Skin of body (tissue), 1 donor: ENCODE measurements at regions not wholly inside any gene's neighbourhood (a gene's known extent, or its start where the extent isn't known, plus 50 kb on each side); places are given as distances from the start of the nearest gene placed in this dataset.
A peak's percentile ranks its signal among the peaks of the same experiment; 100 is the strongest.
"Not testable (repeated sequence)": the region's sequence is repeated elsewhere in the genome, so short reads cannot be mapped to it uniquely, and the experiment has no call there.

Source experiments
- DNase-seq: peaks from one replicate; lab custom pipeline; 2025; lab: John Stamatoyannopoulos, UW

DNA sequence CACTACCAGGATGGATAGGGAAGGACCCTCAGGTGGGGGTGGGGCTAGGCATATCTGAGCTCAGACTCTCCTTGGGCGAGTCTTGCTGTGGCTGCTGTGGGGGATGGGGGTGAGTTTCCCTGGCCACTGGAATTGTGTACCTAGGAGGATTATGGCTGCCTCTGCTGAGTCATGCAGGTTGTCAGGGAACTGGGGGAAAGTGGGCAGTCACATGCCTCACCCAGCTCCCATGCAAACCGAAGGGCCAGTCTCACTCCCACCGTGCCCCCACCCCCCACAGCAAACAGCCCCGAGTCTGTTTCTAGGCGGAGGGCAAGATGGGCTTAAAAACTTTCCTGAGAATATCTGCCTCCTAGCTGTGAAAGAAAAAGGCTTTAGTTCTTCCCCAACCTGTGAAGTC lies 210.3 kb upstream of the FERMT1 start:
- no peak for DNase-seq

DNA sequence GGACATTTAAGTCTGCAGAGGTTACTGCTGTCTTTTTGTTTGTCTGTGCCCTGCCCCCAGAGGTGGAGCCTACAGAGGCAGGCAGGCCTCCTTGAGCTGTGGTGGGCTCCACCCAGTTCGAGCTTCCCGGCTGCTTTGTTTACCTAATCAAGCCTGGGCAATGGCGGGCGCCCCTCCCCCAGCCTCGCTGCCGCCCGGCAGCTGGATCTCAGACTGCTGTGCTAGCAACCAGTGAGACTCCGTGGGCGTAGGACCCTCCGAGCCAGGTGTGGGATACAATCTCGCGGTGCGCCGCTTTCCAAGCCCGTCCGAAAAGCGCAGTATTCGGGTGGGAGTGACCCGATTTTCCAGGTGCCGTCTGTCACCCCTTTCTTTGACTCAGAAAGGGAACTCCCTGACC lies 198.4 kb upstream of the FERMT1 start:
- DNase-seq = not testable (repeated sequence)

DNA sequence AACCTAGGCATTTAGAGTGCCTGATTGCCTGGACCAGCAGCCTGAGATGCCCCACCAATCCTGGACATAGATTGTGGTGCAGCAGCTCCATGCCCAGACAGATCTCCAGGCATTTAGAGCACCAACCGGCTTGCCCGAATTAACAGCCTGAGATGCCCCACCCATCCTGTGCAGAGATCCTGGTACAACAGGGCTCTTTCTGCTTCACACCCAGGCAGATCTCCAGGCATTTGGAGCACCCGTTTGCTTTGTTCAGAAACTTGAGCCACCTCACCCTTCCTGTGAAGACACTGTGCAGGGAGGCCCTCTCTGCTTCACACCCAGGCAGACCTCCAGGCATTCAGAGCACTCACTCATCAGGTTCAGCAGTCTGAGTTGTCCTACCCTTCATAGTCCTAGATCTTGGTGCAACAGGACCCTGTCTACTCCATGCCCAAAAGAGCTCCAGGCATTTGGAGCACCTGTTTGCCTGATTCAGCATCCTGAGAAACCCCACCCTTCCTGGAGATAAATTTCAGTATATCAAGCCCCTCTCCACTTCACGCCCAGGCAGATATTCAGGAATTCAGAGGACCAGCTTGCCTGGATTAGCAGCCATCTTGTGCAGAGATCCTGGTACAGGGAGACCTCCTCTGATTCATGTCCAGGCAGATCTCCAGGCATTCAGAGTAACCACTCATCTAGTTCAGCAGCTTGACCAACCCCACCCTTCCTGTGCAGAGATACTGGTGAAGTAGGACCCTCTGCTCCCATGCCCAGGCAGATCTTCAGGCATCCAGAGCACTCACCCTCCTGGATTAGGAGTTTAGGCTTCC lies 189.2 kb upstream of the FERMT1 start:
- DNase-seq = no peak

DNA sequence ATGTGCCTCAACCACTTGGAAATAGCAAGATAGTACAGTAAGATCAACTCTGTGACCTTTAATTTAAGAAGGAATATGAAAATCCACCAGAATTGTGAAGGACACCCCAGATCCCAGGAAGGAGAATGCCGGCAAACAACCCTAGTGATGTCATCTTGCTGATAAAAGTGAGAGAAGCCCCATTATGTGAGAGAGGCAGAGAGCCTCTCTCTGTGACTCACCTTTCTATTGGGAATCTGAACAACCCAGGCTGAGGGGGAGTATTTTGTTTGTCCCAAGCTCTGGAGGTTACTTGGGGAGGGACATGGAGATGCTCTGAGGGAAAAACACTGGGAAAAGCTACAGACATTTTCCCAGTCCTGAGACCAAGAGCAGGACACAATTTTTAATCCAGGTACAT lies 188.3 kb upstream of the FERMT1 start:
- DNase-seq = no peak

DNA sequence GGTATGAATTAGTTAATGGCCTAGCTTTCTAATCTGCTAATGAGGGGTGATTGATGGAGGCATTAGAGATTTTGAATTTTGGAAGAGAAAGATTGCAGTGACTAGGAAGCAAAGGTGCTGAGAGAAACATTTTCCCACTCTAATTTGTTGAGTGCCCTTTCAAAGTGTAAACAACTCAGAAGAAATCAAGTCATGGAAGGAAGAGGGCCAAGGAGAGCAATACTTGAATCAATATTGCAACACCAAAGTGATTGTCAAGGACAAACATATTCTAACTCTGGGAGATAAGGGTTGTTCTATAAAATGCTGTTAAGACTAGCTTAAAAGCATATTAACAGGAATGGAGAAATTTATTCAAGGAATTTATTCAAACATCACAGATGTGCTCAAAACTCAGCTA lies 182.7 kb upstream of the FERMT1 start:
- DNase-seq = no peak

DNA sequence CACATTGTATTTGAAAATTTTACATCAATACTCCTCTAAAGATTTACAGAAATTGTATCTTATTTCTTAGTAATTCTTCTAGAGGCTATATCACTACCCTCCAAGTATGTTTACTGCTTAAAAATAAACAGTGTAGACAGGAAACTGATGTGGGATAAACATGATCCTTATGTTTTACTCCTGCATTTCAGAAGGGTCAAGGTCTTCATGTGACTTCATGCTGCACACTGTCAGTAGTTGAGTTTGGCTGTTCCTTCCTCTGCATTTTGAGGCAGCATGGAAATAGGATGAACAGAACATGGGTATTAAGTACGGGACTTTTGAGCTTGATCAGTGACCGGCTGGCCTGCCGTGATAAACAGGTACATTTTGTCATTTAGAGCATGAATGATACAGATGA lies 179.2 kb upstream of the FERMT1 start:
- no peak for DNase-seq

DNA sequence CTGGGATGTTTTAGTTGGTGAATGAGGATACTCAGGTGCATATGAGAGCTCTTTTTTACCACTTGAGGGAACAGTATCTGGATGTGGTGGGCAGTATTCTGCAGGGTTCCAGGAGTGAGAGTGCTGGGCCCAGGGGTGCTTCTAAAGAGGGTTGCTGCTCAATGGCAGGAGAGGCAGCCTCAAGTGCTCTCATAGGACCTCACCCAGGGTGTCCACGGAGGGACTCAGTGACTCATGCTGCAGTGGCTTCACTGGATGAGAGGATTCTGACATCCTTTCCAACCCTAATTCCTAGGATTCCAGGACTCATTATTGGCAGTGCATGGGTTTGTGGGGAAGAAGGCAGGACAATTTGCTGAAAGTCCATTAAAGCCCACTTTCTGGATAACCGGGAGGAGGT lies 176.6 kb upstream of the FERMT1 start:
- DNase-seq = no peak

DNA sequence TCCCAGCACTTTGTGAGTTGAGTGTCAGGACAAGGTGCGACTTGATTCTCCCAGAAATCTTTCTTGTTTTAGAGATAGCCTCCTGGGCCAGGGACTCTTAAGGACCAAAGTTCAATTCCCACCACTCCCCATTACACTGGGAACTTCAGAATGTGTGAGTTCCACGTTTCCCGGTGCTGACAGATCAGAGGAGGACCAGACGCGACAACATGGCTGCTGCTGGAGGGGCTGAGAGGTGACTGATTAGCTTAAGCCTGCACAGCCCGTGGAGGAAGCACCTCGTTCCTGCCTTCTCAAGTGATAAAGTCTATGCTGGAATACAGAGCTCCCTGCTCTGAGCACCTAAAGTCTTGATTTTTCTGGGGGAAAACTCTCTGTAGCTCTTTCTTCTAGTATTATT lies 175.2 kb upstream of the FERMT1 start:
- no peak for DNase-seq

DNA sequence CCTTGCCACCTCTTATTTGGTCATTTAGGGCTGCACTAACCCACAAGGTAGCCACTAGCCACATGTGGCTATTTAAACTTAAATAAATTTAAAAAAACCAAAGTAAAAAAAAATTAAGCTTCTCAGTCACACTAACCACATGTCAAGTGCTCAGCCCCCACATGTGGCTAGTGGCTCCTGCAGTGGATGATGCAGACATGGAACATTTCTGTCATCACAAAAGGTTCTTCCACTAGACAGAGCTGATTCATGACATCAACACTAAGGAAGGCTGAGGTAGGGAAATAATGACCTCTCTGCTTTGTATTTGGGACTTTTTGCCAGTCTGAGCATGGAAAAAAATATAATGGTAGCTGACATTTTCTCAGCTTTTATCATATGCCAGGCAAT lies 173.0 kb upstream of the FERMT1 start:
- no peak for DNase-seq

DNA sequence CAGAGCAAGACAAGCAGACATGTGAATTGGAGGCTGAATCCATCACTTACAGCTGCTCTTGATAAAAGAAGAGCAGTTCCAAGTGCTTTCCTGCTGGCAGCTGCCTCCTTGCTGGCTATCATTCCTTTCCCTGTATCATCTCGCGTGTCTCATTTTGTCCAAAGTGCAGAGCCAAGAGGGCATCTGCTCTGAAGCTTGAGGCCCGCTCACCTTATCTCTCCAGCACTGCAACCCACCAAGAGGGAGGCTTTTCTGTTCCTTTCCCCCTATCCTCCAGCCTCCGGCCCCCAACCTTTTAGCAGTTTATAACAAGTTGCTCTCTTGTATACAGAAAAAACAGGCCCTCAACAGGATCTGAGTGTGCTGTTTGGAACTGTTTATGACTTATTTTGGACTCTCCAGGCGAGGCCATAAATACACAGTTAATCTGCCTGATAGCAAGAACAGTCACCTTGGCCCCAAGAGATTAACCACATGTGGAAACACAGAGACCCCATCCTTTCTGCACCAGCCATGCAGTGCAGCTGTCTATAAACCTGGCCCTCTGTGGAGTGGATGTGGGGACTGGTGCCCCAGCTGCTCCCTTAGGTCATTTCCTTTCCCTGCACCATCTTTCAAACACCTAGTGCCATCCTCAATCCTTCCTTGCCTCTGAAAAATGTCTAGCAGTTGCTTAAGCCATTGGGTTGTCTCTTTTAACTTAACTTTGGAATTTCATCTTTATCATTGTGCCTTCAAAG lies 172.5 kb upstream of the FERMT1 start:
- peak; percentile 24 for DNase-seq

DNA sequence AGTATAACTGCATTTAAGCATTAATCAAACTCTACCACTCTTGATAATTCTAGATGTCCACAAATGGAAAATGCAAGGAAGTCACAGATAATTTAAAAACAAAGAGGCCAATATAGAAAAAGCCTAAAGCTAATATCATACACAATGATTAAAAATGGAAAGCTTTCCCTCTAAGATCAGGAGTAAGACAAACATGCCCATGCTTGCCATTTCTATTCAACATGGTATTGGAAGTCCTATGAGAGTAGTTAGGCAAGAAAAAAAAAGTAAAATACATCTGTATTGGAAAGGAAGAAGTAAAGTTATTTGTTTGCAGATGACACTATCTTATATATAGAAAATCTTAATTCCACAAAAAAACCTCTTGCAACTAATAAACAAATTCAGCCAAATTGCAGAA lies 164.6 kb upstream of the FERMT1 start:
- DNase-seq = no peak

DNA sequence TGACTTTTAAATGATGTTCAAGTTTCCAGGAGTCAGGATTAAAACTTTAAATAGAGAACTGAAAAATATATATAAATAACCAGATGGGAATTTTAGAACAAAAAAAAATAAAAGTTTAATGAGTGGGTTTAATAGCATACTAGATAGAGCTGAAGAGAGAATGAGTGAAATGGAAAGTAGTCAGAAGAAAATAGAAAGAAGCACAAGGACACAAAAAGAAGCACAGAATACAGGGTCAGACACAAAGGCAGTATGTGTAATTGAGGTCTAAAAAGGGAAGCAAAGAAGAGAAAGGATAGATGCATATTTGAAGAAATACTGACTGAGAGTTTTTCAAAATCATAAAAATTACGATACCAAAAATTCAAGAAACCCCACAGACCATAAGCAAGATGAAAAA lies 159.8 kb upstream of the FERMT1 start:
- no peak for DNase-seq

DNA sequence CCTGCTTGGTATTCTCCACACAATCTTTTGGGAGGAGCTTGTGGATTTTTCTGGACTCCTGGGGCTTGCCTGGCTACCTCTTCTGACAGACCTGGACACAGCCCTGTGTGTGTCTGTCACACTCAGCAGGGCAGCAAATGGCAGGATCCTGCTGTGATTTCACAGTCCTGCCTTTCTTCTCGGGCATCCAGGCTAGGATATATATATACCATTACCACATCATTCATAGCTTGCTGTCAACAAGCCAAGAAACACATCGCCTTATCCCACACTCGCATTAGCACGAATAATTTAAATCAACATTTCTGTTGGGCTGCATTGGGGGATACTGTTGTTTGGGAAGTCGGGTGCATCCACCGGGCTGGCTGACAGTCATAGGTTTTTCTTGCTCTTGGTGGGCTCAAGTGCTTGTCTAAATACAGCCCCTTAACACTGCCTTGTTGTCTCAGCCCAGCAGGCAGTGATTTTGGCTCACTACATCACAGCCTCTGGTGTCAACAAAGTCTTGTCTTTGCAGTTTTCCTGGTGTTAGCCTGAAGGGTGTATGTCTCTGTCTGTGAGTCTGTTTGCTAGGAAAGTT lies 154.9 kb upstream of the FERMT1 start:
- no peak for DNase-seq

DNA sequence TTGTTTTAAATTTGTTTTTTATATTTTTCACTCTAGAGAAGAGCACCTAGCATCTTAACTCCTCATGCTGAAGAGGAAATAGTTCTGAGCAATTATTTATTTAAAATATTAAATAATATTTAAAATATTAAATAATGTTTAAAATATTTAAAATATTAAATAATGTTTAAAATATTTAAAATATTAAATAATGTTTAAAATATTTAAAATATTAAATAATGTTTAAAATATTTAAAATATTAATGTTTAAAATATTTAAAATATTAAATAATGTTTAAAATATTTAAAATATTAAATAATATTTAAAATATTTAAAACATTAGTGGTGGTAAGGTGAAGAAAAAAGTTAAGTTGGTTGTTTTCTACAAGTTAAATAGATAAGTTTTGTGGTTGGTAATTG lies 147.6 kb upstream of the FERMT1 start:
- not testable (repeated sequence) for DNase-seq

DNA sequence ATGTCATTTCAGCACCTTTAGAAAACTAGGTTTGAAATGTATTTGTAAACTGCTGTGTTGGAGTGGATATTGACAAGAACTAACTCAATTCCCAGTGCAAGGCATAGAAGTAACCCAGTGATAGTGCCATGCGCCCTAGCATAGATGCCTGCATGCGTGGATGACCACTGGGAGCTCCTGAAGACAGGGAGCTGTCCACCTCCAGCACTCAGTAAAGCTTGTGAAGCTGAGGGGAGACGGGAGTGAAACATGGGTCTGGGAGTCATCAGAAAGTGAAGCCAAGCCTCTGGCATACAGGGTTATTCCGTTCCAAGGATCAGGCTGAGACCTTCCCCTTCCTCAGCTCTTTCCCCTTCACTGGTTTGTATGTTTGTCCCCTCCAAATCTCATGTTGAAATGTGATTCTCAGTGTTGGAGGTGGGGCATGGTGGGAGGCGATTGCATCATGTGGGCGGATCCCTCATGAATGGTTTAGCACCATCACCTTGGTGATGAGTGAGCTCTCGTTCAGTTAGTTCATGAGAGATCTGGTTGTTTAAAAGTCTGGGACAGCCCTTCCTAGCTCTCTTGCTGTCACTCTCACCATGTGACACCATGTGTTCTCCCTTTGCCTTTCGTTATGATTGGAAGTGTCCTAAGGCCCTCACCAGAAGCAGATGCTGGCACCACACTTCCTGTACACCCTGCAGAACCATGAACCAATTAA lies 146.5 kb upstream of the FERMT1 start:
- no peak for DNase-seq

DNA sequence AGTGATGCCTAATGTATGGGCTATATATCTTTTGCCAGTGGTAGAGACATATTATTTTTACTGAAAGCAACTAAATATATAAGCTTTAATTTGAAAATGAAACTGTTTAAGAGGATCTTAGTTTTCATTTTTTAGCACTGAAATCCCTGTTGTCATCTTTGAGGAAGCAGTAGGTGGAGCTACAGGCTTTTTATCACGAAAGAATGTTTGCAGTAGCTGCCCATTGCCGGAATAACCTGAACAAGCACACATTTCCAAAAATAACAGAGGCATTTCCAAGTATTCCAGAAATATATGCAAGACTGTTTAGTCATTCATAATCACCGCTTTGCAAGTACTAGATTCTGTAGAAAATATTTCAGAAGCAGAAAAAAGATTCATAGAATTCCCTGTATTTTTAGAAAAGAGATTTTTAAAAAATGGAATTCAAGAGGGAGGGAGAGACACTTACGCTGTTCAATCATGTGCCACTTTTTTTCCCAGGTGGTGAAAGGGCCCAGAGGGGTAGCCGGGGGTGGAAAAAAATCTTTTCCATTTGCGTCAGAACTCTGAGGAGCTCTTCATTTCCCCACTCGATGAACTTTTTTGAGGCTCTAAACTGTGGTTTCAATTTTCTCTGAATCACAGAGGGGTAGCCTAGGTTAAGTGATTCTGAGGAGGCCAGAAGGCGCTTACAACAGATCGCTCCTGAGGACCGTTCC lies 142.5 kb upstream of the FERMT1 start:
- peak; percentile 32 for DNase-seq

DNA sequence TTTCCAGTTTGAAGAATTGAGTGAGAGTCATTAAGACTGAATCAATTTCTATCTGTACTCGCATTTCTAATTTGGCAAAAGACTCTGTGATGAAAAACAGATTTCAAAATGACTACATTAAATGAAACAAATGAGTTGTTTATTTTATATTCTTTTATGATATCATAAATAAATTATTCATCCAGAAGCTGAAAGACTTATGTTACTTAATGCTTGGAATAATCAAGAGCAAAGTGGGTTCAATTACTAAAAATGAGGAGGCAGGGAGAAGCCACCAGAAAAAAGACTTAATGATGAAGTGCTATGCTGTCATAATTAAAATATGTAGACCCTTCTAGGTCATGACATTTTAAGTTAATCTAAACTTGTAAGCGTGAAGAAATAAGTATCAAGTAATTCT lies 130.6 kb upstream of the FERMT1 start:
- DNase-seq = no peak

DNA sequence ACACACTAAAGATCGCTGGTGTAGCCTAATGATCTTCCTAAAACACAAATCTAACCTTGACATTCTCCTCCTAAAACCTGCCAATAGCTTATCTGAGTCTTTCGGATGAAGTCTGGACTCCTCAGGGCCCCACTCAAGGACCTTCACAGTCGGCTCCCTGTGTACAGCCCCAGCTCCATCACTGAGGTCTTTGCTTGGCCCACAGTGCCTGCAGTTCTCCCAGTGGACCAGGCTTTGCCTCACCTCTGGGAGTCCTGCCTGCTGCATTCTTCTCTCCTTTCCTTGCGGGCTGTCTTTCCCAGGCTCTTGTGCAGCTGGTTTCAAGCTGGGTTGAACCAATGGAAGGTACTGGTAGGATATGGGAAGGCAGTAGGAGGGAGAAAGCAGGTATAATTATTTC lies 122.6 kb upstream of the FERMT1 start:
- DNase-seq = no peak

DNA sequence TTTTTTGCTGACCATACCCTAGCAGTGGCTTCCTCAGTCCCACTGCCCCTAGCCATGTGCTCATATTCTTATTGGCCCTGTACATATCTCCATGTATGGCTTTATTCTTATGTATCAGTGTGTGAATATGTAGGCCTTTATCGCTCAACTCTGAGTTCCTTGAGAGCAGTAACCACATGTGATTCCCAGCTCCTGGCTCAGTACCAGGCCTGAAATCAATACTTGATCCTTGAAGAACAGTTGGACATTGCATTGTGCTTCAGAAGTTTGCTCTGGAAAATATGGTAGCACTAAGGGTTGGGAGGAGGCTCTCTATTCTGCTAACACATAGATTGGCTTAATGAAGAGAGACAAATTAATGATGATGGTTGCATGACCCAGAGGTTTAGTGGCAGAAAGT lies 118.8 kb upstream of the FERMT1 start:
- DNase-seq = no peak

DNA sequence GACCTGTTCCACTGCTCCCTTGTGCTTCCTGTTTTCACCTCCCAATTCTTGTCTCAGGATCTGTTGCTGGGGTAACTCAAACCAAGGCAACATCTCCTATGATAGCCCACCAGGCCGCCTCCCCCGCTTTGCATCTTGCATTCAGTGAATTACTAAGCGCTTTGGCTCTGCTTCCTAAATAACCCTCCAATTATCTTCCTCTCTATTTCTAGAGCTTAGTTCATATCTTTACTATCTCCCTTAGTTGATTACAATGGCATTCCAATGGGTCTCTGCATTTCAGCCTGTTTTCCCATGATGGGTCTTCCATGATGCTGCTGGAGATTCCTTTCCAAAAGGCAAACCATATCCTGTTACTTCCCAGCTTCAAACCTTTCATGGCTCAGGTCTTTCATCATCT lies 117.2 kb upstream of the FERMT1 start:
- no peak for DNase-seq

DNA sequence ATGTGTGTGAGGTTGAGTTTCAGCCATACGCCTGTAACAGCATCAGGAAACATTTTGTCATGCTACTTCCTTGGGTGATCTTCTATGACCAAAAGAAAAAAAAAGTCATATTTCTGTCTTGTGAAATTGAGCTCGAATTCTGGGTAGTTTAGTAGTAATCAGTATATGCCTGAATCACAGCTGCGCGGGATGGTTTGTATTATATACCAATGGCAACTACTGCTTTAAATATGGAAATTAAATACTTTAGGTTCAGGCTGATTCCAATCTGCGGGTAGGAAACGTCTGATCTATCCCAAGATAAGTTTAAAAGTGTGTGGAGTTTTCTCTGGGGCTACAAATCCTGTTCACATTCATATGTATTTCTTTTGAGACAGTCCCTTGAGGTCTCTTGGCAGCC lies 115.6 kb upstream of the FERMT1 start:
- DNase-seq = no peak

DNA sequence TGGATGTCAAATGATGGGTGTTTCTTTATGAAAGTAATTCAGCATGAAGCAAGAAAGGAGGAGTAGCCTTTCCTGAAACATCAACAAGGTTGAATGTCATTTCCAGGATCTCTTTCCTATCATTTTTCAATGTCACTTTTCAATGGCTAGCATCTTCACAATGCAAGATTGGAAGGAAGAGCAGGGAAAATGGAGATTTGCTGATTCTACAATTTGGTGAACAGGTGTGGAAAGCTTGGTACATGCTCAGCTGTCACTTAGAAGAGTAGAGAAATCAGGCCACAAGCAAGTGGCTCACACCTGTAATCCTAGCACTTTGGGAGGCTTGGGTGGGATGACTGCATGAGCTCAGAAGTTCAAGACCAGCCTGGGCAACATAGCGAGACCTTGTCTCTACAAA lies 112.7 kb upstream of the FERMT1 start:
- no peak for DNase-seq
